Activated CD4-positive, CD25-positive, alpha-beta regulatory T cell treated with anti-CD3 and anti-CD28 coated beads, Interleukin-2, amount 50 U/mL, for 72 hours (primary cell): ENCODE measurements at regions not wholly inside any gene's neighbourhood (a gene's known extent, or its start where the extent isn't known, plus 50 kb on each side); places are given as distances from the start of the nearest gene placed in this dataset.

Experiments used
- DNase-seq: peaks from one replicate; pipeline ENCODE4 v3.0.0; 2021

- DNase-seq, result no peak
These were observed 208.3 kb downstream of the TLE1 start for GRCh38 chr9:81480828-81481604.

GRCh38 chr9:81479573-81479972, 209.8 kb downstream of the TLE1 start:
- DNase-seq, result no peak

- DNase-seq, result no peak
These were observed 211.7 kb downstream of the TLE1 start for GRCh38 chr9:81477669-81478068.

GRCh38 chr9:81476813-81477490, 212.4 kb downstream of the TLE1 start:
- no peak for DNase-seq

- DNase-seq, result no peak
These were observed 214.6 kb downstream of the TLE1 start for GRCh38 chr9:81474792-81475191.

- no peak for DNase-seq
These were observed 215.2 kb downstream of the TLE1 start for GRCh38 chr9:81474125-81474524.

GRCh38 chr9:81473708-81474107, 215.6 kb downstream of the TLE1 start:
- no peak for DNase-seq

GRCh38 chr9:81473206-81473605, 216.1 kb downstream of the TLE1 start:
- no peak for DNase-seq

GRCh38 chr9:81472701-81473100, 216.6 kb downstream of the TLE1 start:
- DNase-seq, result no peak

GRCh38 chr9:81470864-81471263, 218.5 kb downstream of the TLE1 start:
- DNase-seq, result no peak

- no peak for DNase-seq
These were observed 221.2 kb downstream of the TLE1 start for GRCh38 chr9:81468084-81468595.

GRCh38 chr9:81466981-81467380, 222.4 kb downstream of the TLE1 start:
- DNase-seq, result no peak

GRCh38 chr9:81465468-81466011, 223.8 kb downstream of the TLE1 start:
- no peak for DNase-seq

GRCh38 chr9:81462801-81463200, 226.5 kb downstream of the TLE1 start:
- DNase-seq, result no peak

- no peak for DNase-seq
These were observed 228.2 kb downstream of the TLE1 start for GRCh38 chr9:81461196-81461595.

GRCh38 chr9:81460693-81461092, 228.7 kb downstream of the TLE1 start:
- DNase-seq, result no peak

- DNase-seq, result no peak
These were observed 229.8 kb downstream of the TLE1 start for GRCh38 chr9:81459591-81459990.

GRCh38 chr9:81456431-81457006, 232.8 kb downstream of the TLE1 start:
- no peak for DNase-seq

GRCh38 chr9:81455462-81456219, 233.7 kb downstream of the TLE1 start:
- DNase-seq, result no peak

GRCh38 chr9:81445331-81445921, 243.9 kb downstream of the TLE1 start:
- no peak for DNase-seq

- DNase-seq, result no peak
These were observed 257.7 kb downstream of the TLE1 start for GRCh38 chr9:81431641-81432040.

- no peak for DNase-seq
These were observed 258.6 kb downstream of the TLE1 start for GRCh38 chr9:81430727-81431126.

- DNase-seq, result no peak
These were observed 261.5 kb downstream of the TLE1 start for GRCh38 chr9:81427870-81428269.
